DND-41 (cell line): ENCODE measurements at regions not wholly inside any gene's neighbourhood (a gene's known extent, or its start where the extent isn't known, plus 50 kb on each side); places are given as distances from the start of the nearest gene placed in this dataset.

Source experiments
- ATAC-seq: fragments of 200-7000 bp; cut with Tn5 transposase; 3 replicates; pipeline ENCODE4 v1.9.1; 2021; ENCODE audit warnings: low read depth; ENCODE audit not compliant: insufficient read depth
- DNase-seq: peaks from one replicate; pipeline ENCODE4 v3.0.0-alpha.2; 2020
- H2AFZ ChIP-seq: 2 replicates; pipeline ENCODE4 v1.6.0; 2012; ENCODE audit warnings: low read depth, low read length
- H3K27ac ChIP-seq: 2 replicates; pipeline ENCODE4 v1.5.1; 2012; ENCODE audit warnings: low read length, inconsistent platforms
- H3K27me3 ChIP-seq: fragments of 200-600 bp; sonication (generic); 2 replicates; pipeline ENCODE4 v1.6.0; 2012; ENCODE audit warnings: low read length, mild to moderate bottlenecking, inconsistent platforms; ENCODE audit not compliant: insufficient read depth, poor library complexity
- H3K36me3 ChIP-seq: 2 replicates; pipeline ENCODE4 v1.5.1; 2012; ENCODE audit warnings: low read length, inconsistent platforms; ENCODE audit not compliant: insufficient read depth
- H3K4me1 ChIP-seq: 2 replicates; pipeline ENCODE4 v1.5.1; 2012; ENCODE audit warnings: mild to moderate bottlenecking, low read length; ENCODE audit not compliant: insufficient read depth
- H3K4me2 ChIP-seq: 2 replicates; pipeline ENCODE4 v1.6.0; 2012; ENCODE audit warnings: mild to moderate bottlenecking, moderate library complexity, low read length, inconsistent platforms; ENCODE audit not compliant: insufficient read depth
- H3K4me3 ChIP-seq, 2 experiments: fragments of 200-600 bp in 1 of 2; shearing (Covaris generic) in 1 of 2; 2 replicates each; pipeline ENCODE4 v1.5.1; 2012 to 2016; ENCODE audit warnings: inconsistent platforms in 2 of 2, low read length in 2 of 2, mild to moderate bottlenecking in 2 of 2, low read depth in 1 of 2, moderate library complexity in 1 of 2
- H3K79me2 ChIP-seq: 2 replicates; pipeline ENCODE4 v1.6.0; 2012; ENCODE audit warnings: low read length, inconsistent platforms; ENCODE audit not compliant: insufficient read depth
- H3K9ac ChIP-seq: 2 replicates; pipeline ENCODE4 v1.6.0; 2012; ENCODE audit warnings: low read depth, mild to moderate bottlenecking, inconsistent platforms, low read length, moderate library complexity
- H3K9me3 ChIP-seq: 2 replicates; pipeline ENCODE4 v1.5.1; 2012; ENCODE audit warnings: low read length, moderate library complexity, mild to moderate bottlenecking, inconsistent platforms; ENCODE audit not compliant: insufficient read depth, severe bottlenecking
- H4K20me1 ChIP-seq: 2 replicates; pipeline ENCODE4 v1.6.0; 2012; ENCODE audit warnings: low read length; ENCODE audit not compliant: insufficient read depth
- EZH2 ChIP-seq: IDR thresholded peaks from 3 replicates; pipeline ENCODE4 v1.6.1; 2012; ENCODE audit warnings: borderline replicate concordance, low read depth, mild to moderate bottlenecking, moderate library complexity, low read length, inconsistent platforms; ENCODE audit not compliant: severe bottlenecking
- TF ChIP-seq, protein P1 (sequence below): IDR thresholded peaks from 2 replicates; pipeline ENCODE4 v1.5.1; 2012; ENCODE audit warnings: borderline replicate concordance, low read length, moderate library complexity, mild to moderate bottlenecking; ENCODE audit not compliant: poor library complexity, severe bottlenecking; ENCODE audit errors: extremely low read depth

- no peaks in the 10 kb centered on the region for H3K9me3 ChIP-seq
- no peaks in the 10 kb centered on the region for H3K4me1 ChIP-seq
- H3K36me3 ChIP-seq: no peaks in the 10 kb centered on the region
- no peak overlapping the region for H2AFZ ChIP-seq
- no peaks in the 10 kb centered on the region for H3K79me2 ChIP-seq
- no peak overlapping the region for H3K9ac ChIP-seq
- TF ChIP-seq EZH2: no peak
- TF ChIP-seq, protein P1, sequence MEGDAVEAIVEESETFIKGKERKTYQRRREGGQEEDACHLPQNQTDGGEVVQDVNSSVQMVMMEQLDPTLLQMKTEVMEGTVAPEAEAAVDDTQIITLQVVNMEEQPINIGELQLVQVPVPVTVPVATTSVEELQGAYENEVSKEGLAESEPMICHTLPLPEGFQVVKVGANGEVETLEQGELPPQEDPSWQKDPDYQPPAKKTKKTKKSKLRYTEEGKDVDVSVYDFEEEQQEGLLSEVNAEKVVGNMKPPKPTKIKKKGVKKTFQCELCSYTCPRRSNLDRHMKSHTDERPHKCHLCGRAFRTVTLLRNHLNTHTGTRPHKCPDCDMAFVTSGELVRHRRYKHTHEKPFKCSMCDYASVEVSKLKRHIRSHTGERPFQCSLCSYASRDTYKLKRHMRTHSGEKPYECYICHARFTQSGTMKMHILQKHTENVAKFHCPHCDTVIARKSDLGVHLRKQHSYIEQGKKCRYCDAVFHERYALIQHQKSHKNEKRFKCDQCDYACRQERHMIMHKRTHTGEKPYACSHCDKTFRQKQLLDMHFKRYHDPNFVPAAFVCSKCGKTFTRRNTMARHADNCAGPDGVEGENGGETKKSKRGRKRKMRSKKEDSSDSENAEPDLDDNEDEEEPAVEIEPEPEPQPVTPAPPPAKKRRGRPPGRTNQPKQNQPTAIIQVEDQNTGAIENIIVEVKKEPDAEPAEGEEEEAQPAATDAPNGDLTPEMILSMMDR: peak; percentile 64
- H3K27ac ChIP-seq: no peak overlapping the region
- peak; percentile 60; the same call in 2 of the 3 replicates for ATAC-seq
- no peak overlapping the region for H3K4me2 ChIP-seq
- peaks cover 3% of the 10 kb centered on the region for H3K27me3 ChIP-seq
- no peak overlapping the region for H3K4me3 ChIP-seq
- H4K20me1 ChIP-seq: no peaks in the 10 kb centered on the region
- DNase-seq: peak; percentile 43
Observed at GRCh38 chr15:29925227-29926082, 103.2 kb upstream of the TJP1 start.

DNA sequence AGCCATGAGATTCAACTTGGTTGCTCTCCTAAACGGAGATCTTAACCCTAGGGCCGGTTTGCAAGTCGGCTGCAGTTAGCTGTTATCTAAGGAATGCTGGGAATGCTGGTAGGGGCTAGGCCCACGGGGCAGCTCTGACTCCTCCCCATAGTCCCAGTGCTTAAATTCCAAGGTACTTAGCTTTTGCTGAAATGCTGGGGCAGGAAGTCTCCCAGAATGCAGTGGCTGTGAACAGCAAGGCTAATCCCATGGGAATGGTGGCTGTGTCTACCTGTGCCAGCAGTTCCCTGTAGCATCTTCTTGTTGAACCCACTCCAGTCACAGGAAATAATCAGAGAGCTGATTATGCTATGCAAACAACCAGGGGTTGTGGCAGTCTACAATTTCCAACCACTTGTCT is 102.5 kb upstream of the TJP1 start:
- DNase-seq: no peak

GRCh38 chr15:29922191-29922590 is 99.9 kb upstream of the TJP1 start:
- H3K9ac ChIP-seq: no peak overlapping the region
- H3K4me3 ChIP-seq: no peak overlapping the region
- no peak for DNase-seq
- H3K9me3 ChIP-seq: no peaks in the 10 kb centered on the region
- no peak overlapping the region for H3K4me2 ChIP-seq
- no peak overlapping the region for H2AFZ ChIP-seq
- no peaks in the 10 kb centered on the region for H4K20me1 ChIP-seq
- no peaks in the 10 kb centered on the region for H3K79me2 ChIP-seq
- no peaks in the 10 kb centered on the region for H3K4me1 ChIP-seq
- no peaks in the 10 kb centered on the region for H3K36me3 ChIP-seq
- H3K27ac ChIP-seq: no peak overlapping the region
- TF ChIP-seq EZH2: no peak
- TF ChIP-seq, protein P1: no peak
- H3K27me3 ChIP-seq: peaks cover 9% of the 10 kb centered on the region
- ATAC-seq: no peak

More for the DNA sequence above, 102.5 kb upstream of the TJP1 start:
- Histone ChIP-seq H3K79me2 (no peaks in the 10 kb centered on the region), H3K27me3 (peaks cover 3% of the 10 kb centered on the region), H3K4me1 (no peaks in the 10 kb centered on the region), H3K27ac (no peak overlapping the region), H3K4me3 (no peak overlapping the region), H3K36me3 (no peaks in the 10 kb centered on the region), H4K20me1 (no peaks in the 10 kb centered on the region), H3K4me2 (no peak overlapping the region), H2AFZ (no peak overlapping the region), H3K9me3 (no peaks in the 10 kb centered on the region), H3K9ac (no peak overlapping the region)
- TF ChIP-seq EZH2: no peak
- TF ChIP-seq, protein P1: no peak
- ATAC-seq: no peak
